PC-3 (cell line): ENCODE measurements at regions not wholly inside any gene's neighbourhood (a gene's known extent, or its start where the extent isn't known, plus 50 kb on each side); places are given as distances from the start of the nearest gene placed in this dataset.

Source experiments
- ATAC-seq: fragments of 200-7000 bp; cut with Tn5 transposase; 2 replicates; pipeline ENCODE4 v1.9.1; 2020; ENCODE audit warnings: mild to moderate bottlenecking, moderate library complexity
- BruUV-seq: library from RNA; stranded (reverse); fragments of 400-500 nt; replicated peaks from 2 replicates; lab custom pipeline; 2021; lab: Mats Ljungman, UMichigan
- CTCF ChIA-PET: fragments of 300-600 bp; sonication (Branson Sonifier 250); formaldehyde crosslinking; loops from one replicate; lab custom pipeline; 2022; ENCODE audit warnings: antibody characterized with exemption; lab: Charles Lee
- POLR2A ChIA-PET: fragments of 300-600 bp; sonication (Branson Sonifier 250); formaldehyde crosslinking; loops from one replicate; lab custom pipeline; 2022; ENCODE audit warnings: antibody characterized with exemption; ENCODE audit not compliant: unreplicated experiment; lab: Charles Lee
- DNase-seq: peaks from one replicate; pipeline ENCODE4 v3.0.0-alpha.2; 2015
- H2AFZ ChIP-seq: fragments of 300-600 bp; sonication (generic); 2 replicates; pipeline ENCODE4 v1.6.0; 2016; ENCODE audit warnings: antibody characterized with exemption, low read length
- H3F3A ChIP-seq: fragments of 300-600 bp; sonication (generic); one replicate; pipeline ENCODE4 v1.6.0; 2017; ENCODE audit warnings: antibody characterized with exemption, low read length, control low read depth, mild to moderate bottlenecking; ENCODE audit not compliant: unreplicated experiment
- H3K27ac ChIP-seq: fragments of 300-600 bp; sonication (generic); 2 replicates; pipeline ENCODE4 v1.5.1; 2016; ENCODE audit warnings: mild to moderate bottlenecking, low read length
- H3K27me3 ChIP-seq: fragments of 300-600 bp; sonication (generic); 2 replicates; pipeline ENCODE4 v1.6.1; 2016; ENCODE audit warnings: low read length, mixed read lengths
- H3K36me3 ChIP-seq: fragments of 300-600 bp; sonication (generic); 2 replicates; pipeline ENCODE4 v1.6.1; 2016; ENCODE audit warnings: low read depth, mixed run types, low read length, mixed read lengths
- H3K4me1 ChIP-seq: fragments of 300-600 bp; sonication (generic); 2 replicates; pipeline ENCODE4 v1.5.1; 2016; ENCODE audit warnings: low read length; ENCODE audit not compliant: insufficient read depth
- H3K4me2 ChIP-seq: fragments of 300-600 bp; sonication (generic); 2 replicates; pipeline ENCODE4 v1.6.0; 2016; ENCODE audit warnings: low read length
- H3K4me3 ChIP-seq: fragments of 300-600 bp; sonication (generic); 2 replicates; pipeline ENCODE4 v1.5.1; 2016; ENCODE audit warnings: mild to moderate bottlenecking, low read length, mixed read lengths
- H3K79me2 ChIP-seq: fragments of 300-600 bp; sonication (generic); 2 replicates; pipeline ENCODE4 v1.6.1; 2017; ENCODE audit warnings: low read length, mixed read lengths
- H3K9ac ChIP-seq: fragments of 300-600 bp; sonication (generic); 2 replicates; pipeline ENCODE4 v1.6.0; 2016; ENCODE audit warnings: mild to moderate bottlenecking, low read length
- H3K9me2 ChIP-seq: fragments of 300-600 bp; sonication (generic); replicated peaks from 2 replicates; pipeline ENCODE4 v1.6.1; 2016; ENCODE audit warnings: mixed run types, low read length, mixed read lengths
- H3K9me3 ChIP-seq: fragments of 300-600 bp; sonication (generic); 2 replicates; pipeline ENCODE4 v1.6.1; 2016; ENCODE audit warnings: low read length, mixed read lengths
- H4K20me1 ChIP-seq: fragments of 300-600 bp; sonication (generic); 2 replicates; pipeline ENCODE4 v1.6.1; 2016; ENCODE audit warnings: low read length, mixed read lengths
- CTCF ChIP-seq: fragments of 300-600 bp; sonication (generic); conservative IDR thresholded peaks from 2 replicates; pipeline ENCODE4 v1.5.1; 2017; ENCODE audit warnings: antibody characterized with exemption, low read depth, mild to moderate bottlenecking, low read length
- EZH2 ChIP-seq: fragments of 300-600 bp; sonication (generic); IDR thresholded peaks from one replicate; pipeline ENCODE4 v1.6.1; 2017; ENCODE audit warnings: antibody characterized with exemption, mild to moderate bottlenecking, low read length; ENCODE audit not compliant: unreplicated experiment
- EZH2phosphoT487 ChIP-seq: fragments of 300-600 bp; sonication (generic); IDR thresholded peaks from 2 replicates; pipeline ENCODE4 v1.6.1; 2018; ENCODE audit warnings: mild to moderate bottlenecking, antibody characterized with exemption, low read length, borderline replicate concordance
- intact Hi-C: fragments of 100-400 bp; cut with micrococcal nuclease; formaldehyde crosslinking; loops from 2 replicates; pipeline ENCODE4 v1.9.0; 2023

GRCh38 chr13:50359779-50360178, 344.5 kb downstream of the KCNRG start:
- no peak overlapping the region for H2AFZ ChIP-seq
- H3K9me2 ChIP-seq, result no peaks in the 10 kb centered on the region
- no peaks in the 10 kb centered on the region for H3K79me2 ChIP-seq
- H3K9me3 ChIP-seq, result no peaks in the 10 kb centered on the region
- no peak overlapping the region for H3K27ac ChIP-seq
- no peaks in the 10 kb centered on the region for H4K20me1 ChIP-seq
- ATAC-seq (no peak), DNase-seq (no peak)
- H3K4me1 ChIP-seq, result peaks cover 26% of the 10 kb centered on the region
- CTCF ChIA-PET, result no interaction called here
- TF ChIP-seq EZH2, result no peak
- no peak for TF ChIP-seq CTCF
- no peak for TF ChIP-seq EZH2phosphoT487
- H3K36me3 ChIP-seq, result no peaks in the 10 kb centered on the region
- no TSS peak for BruUV-seq
- H3K4me3 ChIP-seq, result no peak overlapping the region
- no peak overlapping the region for H3K9ac ChIP-seq
- no peaks in the 10 kb centered on the region for H3K27me3 ChIP-seq
- intact Hi-C loops, result loop anchor here (5.0 to 10.0 kb wide), 2 partner anchors 63 to 175 kb away; no protein-coding TSS in a partner anchor
- POLR2A ChIA-PET, result no interaction called here
- H3F3A ChIP-seq, result no peaks in the 10 kb centered on the region
- no peak overlapping the region for H3K4me2 ChIP-seq

- no peaks in the 10 kb centered on the region for H3K9me2 ChIP-seq
- ChIA-PET CTCF (no interaction called here), POLR2A (no interaction called here)
- H3K79me2 ChIP-seq, result no peaks in the 10 kb centered on the region
- H3K4me3 ChIP-seq, result no peak overlapping the region
- TF ChIP-seq CTCF (no peak), EZH2phosphoT487 (no peak), EZH2 (no peak)
- H3K27ac ChIP-seq, result no peak overlapping the region
- H3K9ac ChIP-seq, result no peak overlapping the region
- BruUV-seq, result no TSS peak
- intact Hi-C loops, result no loop called here
- no peak overlapping the region for H3K4me2 ChIP-seq
- ATAC-seq (no peak), DNase-seq (no peak)
- no peak overlapping the region for H2AFZ ChIP-seq
- peaks cover 34% of the 10 kb centered on the region for H3K4me1 ChIP-seq
- no peaks in the 10 kb centered on the region for H3K27me3 ChIP-seq
- H3K36me3 ChIP-seq, result no peaks in the 10 kb centered on the region
- no peaks in the 10 kb centered on the region for H4K20me1 ChIP-seq
- H3K9me3 ChIP-seq, result no peaks in the 10 kb centered on the region
- H3F3A ChIP-seq, result no peaks in the 10 kb centered on the region
Observed at GRCh38 chr13:50360637-50361036, 345.4 kb downstream of the KCNRG start.

GRCh38 chr13:50361282-50361681, 346.0 kb downstream of the KCNRG start:
- Histone ChIP-seq H3K36me3 (no peaks in the 10 kb centered on the region), H3K9me3 (no peaks in the 10 kb centered on the region), H3K9me2 (no peaks in the 10 kb centered on the region), H3K27ac (no peak overlapping the region), H3K27me3 (no peaks in the 10 kb centered on the region), H3F3A (no peaks in the 10 kb centered on the region), H3K4me1 (peaks cover 38% of the 10 kb centered on the region), H3K4me3 (no peak overlapping the region), H3K9ac (no peak overlapping the region), H2AFZ (no peak overlapping the region), H3K4me2 (no peak overlapping the region), H3K79me2 (no peaks in the 10 kb centered on the region), H4K20me1 (no peaks in the 10 kb centered on the region)
- ChIA-PET POLR2A (no interaction called here), CTCF (no interaction called here)
- ATAC-seq (no peak), DNase-seq (no peak)
- intact Hi-C loops, result no loop called here
- TF ChIP-seq EZH2, result no peak
- no peak for TF ChIP-seq CTCF
- TF ChIP-seq EZH2phosphoT487, result no peak
- BruUV-seq, result no TSS peak
